Upper lobe of right lung (tissue), 1 donor: ENCODE measurements at regions not wholly inside any gene's neighbourhood (a gene's known extent, or its start where the extent isn't known, plus 50 kb on each side); places are given as distances from the start of the nearest gene placed in this dataset.
"Not testable (repeated sequence)": the region's sequence is repeated elsewhere in the genome, so short reads cannot be mapped to it uniquely, and the experiment has no call there.

Experiments used
- ATAC-seq: fragments of 200-7000 bp; cut with Tn5 transposase; one replicate; pipeline ENCODE4 v1.9.1; 2020; ENCODE audit warnings: mild to moderate bottlenecking, moderate library complexity
- DNase-seq: peaks from one replicate; pipeline ENCODE4 v3.0.0-alpha.2; 2020
- H3K27ac ChIP-seq: fragments of 200-600 bp; one replicate; pipeline ENCODE4 v1.8.0; 2022
- H3K27me3 ChIP-seq: fragments of 200-600 bp; one replicate; pipeline ENCODE4 v1.8.0; 2022; ENCODE audit warnings: mild to moderate bottlenecking
- H3K36me3 ChIP-seq: fragments of 200-600 bp; one replicate; pipeline ENCODE4 v1.8.0; 2022
- H3K4me1 ChIP-seq: fragments of 200-600 bp; one replicate; pipeline ENCODE4 v1.8.0; 2022
- H3K4me3 ChIP-seq: fragments of 200-600 bp; one replicate; pipeline ENCODE4 v1.8.0; 2022; ENCODE audit warnings: mild to moderate bottlenecking
- H3K9me3 ChIP-seq: fragments of 200-600 bp; one replicate; pipeline ENCODE4 v1.8.0; 2022
- intact Hi-C: fragments of 100-400 bp; cut with DNase I; formaldehyde crosslinking; loops from one replicate; pipeline ENCODE4 v1.11.0; 2022
- TF ChIP-seq, protein P1 (sequence below): fragments of 200-600 bp; IDR thresholded peaks from one replicate; pipeline ENCODE4 v1.8.0; 2022; ENCODE audit warnings: antibody characterized with exemption
- donor health status: DM: no; HTN: yes; CAD: no; lungs with severe emphysema.

DNA sequence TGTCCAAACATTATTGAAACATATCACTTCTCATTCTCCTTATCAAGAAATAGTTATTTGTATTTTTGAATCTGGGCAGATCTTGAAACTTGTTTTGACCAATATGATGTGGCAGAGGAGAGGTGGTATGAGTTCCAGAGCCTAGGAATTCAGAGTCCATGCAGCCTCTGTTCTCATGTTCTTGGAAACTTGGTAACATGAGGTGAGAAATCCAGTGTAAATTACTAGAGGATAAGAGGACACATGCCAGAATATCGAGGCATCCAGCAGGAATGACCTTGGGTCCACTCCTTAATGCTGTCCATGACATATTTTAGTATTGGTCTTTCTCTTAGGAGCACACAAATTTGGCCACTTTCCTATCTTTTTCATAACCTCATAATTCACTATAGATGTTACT, 1374.6 kb downstream of the FSCB start:
- Histone ChIP-seq H3K36me3 (no peaks in the 10 kb centered on the region), H3K27me3 (no peaks in the 10 kb centered on the region), H3K4me3 (no peak overlapping the region), H3K4me1 (no peaks in the 10 kb centered on the region), H3K9me3 (no peaks in the 10 kb centered on the region), H3K27ac (no peak overlapping the region)
- TF ChIP-seq, protein P1, sequence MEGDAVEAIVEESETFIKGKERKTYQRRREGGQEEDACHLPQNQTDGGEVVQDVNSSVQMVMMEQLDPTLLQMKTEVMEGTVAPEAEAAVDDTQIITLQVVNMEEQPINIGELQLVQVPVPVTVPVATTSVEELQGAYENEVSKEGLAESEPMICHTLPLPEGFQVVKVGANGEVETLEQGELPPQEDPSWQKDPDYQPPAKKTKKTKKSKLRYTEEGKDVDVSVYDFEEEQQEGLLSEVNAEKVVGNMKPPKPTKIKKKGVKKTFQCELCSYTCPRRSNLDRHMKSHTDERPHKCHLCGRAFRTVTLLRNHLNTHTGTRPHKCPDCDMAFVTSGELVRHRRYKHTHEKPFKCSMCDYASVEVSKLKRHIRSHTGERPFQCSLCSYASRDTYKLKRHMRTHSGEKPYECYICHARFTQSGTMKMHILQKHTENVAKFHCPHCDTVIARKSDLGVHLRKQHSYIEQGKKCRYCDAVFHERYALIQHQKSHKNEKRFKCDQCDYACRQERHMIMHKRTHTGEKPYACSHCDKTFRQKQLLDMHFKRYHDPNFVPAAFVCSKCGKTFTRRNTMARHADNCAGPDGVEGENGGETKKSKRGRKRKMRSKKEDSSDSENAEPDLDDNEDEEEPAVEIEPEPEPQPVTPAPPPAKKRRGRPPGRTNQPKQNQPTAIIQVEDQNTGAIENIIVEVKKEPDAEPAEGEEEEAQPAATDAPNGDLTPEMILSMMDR, result no peak
- intact Hi-C loops, result no loop called here
- ATAC-seq (no peak), DNase-seq (no peak)

DNA sequence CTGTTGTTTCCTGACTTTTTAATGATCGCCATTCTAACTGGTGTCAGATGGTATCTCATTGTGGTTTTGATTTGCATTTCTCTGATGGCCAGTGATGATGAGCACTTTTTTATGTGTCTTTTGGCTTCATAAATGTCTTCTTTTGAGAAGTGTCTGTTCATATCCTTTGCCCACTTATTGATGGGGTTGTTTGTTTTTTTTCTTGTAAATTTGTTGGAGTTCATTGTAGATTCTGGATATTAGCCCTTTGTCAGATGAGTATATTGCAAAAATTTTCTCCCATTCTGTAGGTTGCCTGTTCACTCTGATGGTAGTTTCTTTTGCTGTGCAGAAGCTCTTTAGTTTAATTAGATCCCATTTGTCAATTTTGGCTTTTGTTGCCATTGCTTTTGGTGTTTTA, 1378.7 kb downstream of the FSCB start:
- ATAC-seq, H3K36me3 ChIP-seq, intact Hi-C loops, H3K27ac ChIP-seq, H3K4me3 ChIP-seq, H3K9me3 ChIP-seq, DNase-seq, H3K27me3 ChIP-seq, H3K4me1 ChIP-seq: not testable (repeated sequence)

DNA sequence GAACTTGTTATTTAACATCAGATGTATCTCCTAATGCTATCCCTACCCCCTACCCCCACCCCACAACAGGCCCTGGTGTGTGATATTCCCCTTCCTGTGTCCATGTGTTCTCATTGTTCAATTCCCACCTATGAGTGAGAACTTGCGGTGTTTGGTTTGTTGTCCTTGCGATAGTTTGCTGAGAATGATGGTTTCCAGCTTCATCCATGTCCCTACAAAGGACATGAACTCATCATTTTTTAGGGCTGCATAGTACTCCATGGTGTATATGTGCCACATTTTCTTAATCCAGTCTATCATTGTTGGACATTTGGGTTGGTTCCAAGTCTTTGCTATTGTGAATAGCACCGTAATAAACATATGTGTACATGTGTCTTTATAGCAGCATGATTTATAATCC, 1379.2 kb downstream of the FSCB start:
- intact Hi-C loops, ATAC-seq, DNase-seq, H3K36me3 ChIP-seq, H3K27me3 ChIP-seq, H3K27ac ChIP-seq, H3K9me3 ChIP-seq, H3K4me1 ChIP-seq, H3K4me3 ChIP-seq: not testable (repeated sequence)

DNA sequence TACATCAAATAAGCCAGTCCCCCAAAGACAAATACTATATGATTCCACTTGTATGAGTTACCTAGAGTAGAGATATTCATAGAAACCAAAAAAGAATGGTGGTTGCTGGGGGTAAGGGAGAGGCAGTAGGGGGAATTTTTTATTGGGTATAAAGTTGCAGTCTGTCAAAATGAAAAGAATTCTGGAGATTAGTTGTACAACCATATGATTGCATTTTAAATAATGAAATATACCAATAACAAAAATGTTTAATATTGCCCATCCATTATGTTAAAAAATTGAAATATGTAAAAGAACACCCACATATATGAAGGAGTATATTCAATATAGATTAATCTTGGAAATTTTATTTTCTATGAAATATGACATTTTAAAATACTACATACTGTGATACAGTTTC, 1383.5 kb downstream of the FSCB start:
- intact Hi-C loops, result no loop called here
- TF ChIP-seq, protein P1, result no peak
- ATAC-seq, result no peak
- no peaks in the 10 kb centered on the region for H3K27me3 ChIP-seq
- H3K4me3 ChIP-seq, result no peak overlapping the region
- no peak for DNase-seq
- no peaks in the 10 kb centered on the region for H3K4me1 ChIP-seq
- H3K36me3 ChIP-seq, result no peaks in the 10 kb centered on the region
- no peak overlapping the region for H3K27ac ChIP-seq
- H3K9me3 ChIP-seq, result no peaks in the 10 kb centered on the region

DNA sequence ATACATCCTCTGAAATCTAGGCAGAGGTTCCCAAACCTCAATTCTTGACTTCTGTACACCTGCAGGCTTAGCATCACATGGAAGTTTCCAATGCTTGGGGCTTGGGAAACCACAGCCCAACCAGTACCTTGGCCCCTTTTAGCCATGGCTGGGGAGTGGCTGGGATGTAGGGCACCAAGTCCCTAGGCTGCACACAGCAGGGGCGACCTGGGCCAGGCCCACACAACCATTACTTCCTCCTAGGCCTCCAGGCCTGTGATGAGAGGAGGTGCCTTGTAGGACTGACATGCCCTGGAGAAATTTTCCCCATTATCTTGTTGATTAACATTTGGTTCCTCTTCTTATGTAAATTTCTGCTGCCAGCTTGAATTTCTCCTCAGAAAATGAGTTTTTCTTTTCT, 1387.4 kb downstream of the FSCB start:
- Histone ChIP-seq H3K9me3 (no peaks in the 10 kb centered on the region), H3K4me3 (no peak overlapping the region), H3K27ac (no peak overlapping the region), H3K27me3 (no peaks in the 10 kb centered on the region), H3K4me1 (no peaks in the 10 kb centered on the region), H3K36me3 (no peaks in the 10 kb centered on the region)
- no peak for ATAC-seq
- intact Hi-C loops, result no loop called here
- DNase-seq, result no peak
- TF ChIP-seq, protein P1, result no peak

DNA sequence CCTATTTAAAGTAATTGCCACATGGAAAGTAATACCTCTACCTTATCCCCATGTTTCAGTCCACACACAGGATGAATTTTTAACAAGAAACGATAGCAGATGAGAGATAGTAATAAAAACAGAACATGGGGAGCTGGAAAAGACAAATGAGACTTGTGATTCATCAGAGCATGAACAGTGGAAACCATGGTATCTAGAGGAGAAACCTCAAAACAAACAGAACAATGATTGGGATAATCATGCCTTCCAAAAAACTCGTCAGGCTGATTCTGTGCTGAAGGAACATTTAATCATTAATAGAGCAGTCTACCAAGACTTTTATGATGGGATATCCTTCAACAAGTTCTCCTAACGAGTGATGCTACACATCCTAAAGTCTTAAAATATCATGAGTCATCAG, 1390.7 kb downstream of the FSCB start:
- TF ChIP-seq, protein P1, result no peak
- Histone ChIP-seq H3K4me3 (no peak overlapping the region), H3K27me3 (no peaks in the 10 kb centered on the region), H3K4me1 (no peaks in the 10 kb centered on the region), H3K36me3 (no peaks in the 10 kb centered on the region), H3K9me3 (no peaks in the 10 kb centered on the region), H3K27ac (no peak overlapping the region)
- DNase-seq (no peak), ATAC-seq (no peak)
- intact Hi-C loops, result no loop called here

DNA sequence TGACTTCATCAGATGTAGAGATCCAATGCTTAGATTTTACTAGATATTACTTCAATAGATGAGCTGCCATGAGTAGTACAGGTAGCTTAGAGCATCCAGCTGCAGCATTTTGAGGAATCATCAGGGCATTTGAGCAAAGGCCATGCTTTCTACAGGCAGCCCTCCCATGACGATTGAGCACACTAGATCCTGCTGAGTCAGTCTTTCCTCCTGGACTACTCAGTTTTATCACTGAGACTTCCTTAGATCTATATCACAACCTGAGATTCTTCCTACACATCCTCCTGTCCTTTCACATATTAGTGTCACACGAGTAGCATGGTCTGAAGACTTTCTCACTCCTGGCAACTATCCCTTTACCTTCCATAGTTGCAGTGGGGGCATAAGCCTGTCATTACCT, 1401.8 kb downstream of the FSCB start:
- H3K9me3 ChIP-seq, result no peaks in the 10 kb centered on the region
- intact Hi-C loops, result no loop called here
- H3K4me3 ChIP-seq, result no peak overlapping the region
- ATAC-seq, result no peak
- DNase-seq, result no peak
- no peak overlapping the region for H3K27ac ChIP-seq
- H3K27me3 ChIP-seq, result no peaks in the 10 kb centered on the region
- TF ChIP-seq, protein P1, result no peak
- H3K36me3 ChIP-seq, result no peaks in the 10 kb centered on the region
- no peaks in the 10 kb centered on the region for H3K4me1 ChIP-seq
